ENCODE measurements at regions not wholly inside any gene's neighbourhood (a gene's known extent, or its start where the extent isn't known, plus 50 kb on each side); places are given as distances from the start of the nearest gene placed in this dataset.

DNA sequence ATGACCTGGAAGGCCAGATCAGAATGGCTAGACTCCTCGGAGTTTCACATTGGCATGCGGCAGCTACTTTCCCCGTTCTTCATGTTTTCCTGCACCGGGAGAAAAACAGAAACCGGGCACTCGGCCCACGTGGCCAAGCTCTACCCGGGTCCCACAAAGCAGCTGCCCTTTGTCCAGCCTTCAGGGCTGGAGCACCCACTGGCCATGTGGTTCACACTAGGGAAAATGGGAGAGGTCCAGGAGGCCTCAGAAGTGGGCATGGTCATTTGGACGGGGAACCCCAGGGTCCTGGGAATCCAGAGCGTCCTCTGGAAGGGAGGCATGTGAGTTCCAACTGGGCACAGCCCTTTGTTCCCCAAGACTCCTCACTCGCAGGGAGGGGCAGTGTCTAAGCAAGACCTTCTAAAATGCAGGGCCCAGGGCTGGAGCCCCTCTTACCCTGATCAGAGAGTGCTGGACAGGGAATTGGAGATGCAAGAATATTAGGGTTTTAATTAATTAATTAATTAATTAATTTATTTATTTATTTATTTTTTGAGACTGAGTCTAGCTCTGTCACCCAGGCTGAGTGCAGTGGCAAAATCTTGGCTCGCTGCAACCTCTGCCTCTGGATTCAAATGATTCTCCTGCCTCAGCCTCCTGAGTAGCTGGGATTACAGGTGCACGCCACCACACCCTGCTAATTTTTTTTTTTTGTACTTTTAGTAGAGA lies 97.2 kb upstream of the CPEB4 start:
- peaks cover 9% of the 10 kb centered on the region for H3K4me1 ChIP-seq (ENCODE audit: control insufficient read depth, insufficient read depth, low read length)
- Mint-ChIP-seq H3K36me3 (no peaks in the 10 kb centered on the region), H3K27ac (no peak overlapping the region), H3K4me1 (no peaks in the 10 kb centered on the region), H3K27me3 (ENCODE audit: low read depth in 2 of 2) (no peaks in the 10 kb centered on the region), H3K9me3 (no peaks in the 10 kb centered on the region), H3K4me3 (no peak overlapping the region)
- DNase-seq: no peak
- 92% methylated on average over 13 of the region's 13 CpGs for WGBS (ENCODE audit: insufficient coverage)
- ATAC-seq: no peak
- TF ChIP-seq, protein P1, sequence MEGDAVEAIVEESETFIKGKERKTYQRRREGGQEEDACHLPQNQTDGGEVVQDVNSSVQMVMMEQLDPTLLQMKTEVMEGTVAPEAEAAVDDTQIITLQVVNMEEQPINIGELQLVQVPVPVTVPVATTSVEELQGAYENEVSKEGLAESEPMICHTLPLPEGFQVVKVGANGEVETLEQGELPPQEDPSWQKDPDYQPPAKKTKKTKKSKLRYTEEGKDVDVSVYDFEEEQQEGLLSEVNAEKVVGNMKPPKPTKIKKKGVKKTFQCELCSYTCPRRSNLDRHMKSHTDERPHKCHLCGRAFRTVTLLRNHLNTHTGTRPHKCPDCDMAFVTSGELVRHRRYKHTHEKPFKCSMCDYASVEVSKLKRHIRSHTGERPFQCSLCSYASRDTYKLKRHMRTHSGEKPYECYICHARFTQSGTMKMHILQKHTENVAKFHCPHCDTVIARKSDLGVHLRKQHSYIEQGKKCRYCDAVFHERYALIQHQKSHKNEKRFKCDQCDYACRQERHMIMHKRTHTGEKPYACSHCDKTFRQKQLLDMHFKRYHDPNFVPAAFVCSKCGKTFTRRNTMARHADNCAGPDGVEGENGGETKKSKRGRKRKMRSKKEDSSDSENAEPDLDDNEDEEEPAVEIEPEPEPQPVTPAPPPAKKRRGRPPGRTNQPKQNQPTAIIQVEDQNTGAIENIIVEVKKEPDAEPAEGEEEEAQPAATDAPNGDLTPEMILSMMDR (IDR thresholded peaks at IDR 0.05): no peak
- no peak overlapping the region for H3K27ac ChIP-seq (ENCODE audit: low read length)
- no peaks in the 10 kb centered on the region for H3K36me3 ChIP-seq (ENCODE audit: control insufficient read depth, insufficient read depth, low read length)
- no peaks in the 10 kb centered on the region for H3K9me3 ChIP-seq (ENCODE audit: control insufficient read depth, insufficient read depth, low read length)
- no peaks in the 10 kb centered on the region for H3K27me3 ChIP-seq (ENCODE audit: control insufficient read depth, insufficient read depth, low read length)
- intact Hi-C loops (cut with micrococcal nuclease): no loop called here
- H3K4me3 ChIP-seq (ENCODE audit: low read length): no peak overlapping the region

DNA sequence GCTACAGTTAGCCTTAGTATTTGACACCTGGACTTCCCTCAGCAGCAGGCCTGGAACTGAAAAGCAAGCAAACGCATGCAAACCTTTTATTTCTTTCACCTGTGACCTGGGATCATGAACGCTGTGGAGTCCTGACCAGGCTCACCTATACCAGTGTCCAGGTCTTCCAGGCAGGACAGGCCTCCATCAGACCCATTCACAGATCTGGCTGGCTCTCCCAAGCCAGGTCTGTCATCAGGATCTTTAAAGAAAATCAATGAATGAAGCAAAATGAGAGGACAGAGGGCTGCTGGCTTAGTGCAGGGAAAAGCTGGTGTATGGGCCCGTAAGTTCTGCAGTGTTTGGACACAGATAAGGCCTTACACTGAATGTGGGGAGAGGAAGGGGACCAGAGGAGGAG lies 96.3 kb upstream of the CPEB4 start:
- Mint-ChIP-seq H3K4me3 (no peak overlapping the region), H3K27me3 (ENCODE audit: low read depth in 2 of 2) (no peaks in the 10 kb centered on the region), H3K36me3 (no peaks in the 10 kb centered on the region), H3K9me3 (no peaks in the 10 kb centered on the region), H3K27ac (no peak overlapping the region), H3K4me1 (no peaks in the 10 kb centered on the region)
- Histone ChIP-seq H3K4me1 (ENCODE audit: control insufficient read depth, insufficient read depth, low read length) (peaks cover under 1% of the 10 kb centered on the region), H3K36me3 (ENCODE audit: control insufficient read depth, insufficient read depth, low read length) (no peaks in the 10 kb centered on the region), H3K9me3 (ENCODE audit: control insufficient read depth, insufficient read depth, low read length) (no peaks in the 10 kb centered on the region), H3K27ac (ENCODE audit: low read length) (no peak overlapping the region), H3K4me3 (ENCODE audit: low read length) (no peak overlapping the region), H3K27me3 (ENCODE audit: control insufficient read depth, insufficient read depth, low read length) (no peaks in the 10 kb centered on the region)
- TF ChIP-seq, protein P1 (IDR thresholded peaks at IDR 0.05): no peak
- 92% methylated on average over 3 of the region's 3 CpGs for WGBS (ENCODE audit: insufficient coverage)
- DNase-seq: no peak
- ATAC-seq: no peak
- intact Hi-C loops (cut with micrococcal nuclease): no loop called here

DNA sequence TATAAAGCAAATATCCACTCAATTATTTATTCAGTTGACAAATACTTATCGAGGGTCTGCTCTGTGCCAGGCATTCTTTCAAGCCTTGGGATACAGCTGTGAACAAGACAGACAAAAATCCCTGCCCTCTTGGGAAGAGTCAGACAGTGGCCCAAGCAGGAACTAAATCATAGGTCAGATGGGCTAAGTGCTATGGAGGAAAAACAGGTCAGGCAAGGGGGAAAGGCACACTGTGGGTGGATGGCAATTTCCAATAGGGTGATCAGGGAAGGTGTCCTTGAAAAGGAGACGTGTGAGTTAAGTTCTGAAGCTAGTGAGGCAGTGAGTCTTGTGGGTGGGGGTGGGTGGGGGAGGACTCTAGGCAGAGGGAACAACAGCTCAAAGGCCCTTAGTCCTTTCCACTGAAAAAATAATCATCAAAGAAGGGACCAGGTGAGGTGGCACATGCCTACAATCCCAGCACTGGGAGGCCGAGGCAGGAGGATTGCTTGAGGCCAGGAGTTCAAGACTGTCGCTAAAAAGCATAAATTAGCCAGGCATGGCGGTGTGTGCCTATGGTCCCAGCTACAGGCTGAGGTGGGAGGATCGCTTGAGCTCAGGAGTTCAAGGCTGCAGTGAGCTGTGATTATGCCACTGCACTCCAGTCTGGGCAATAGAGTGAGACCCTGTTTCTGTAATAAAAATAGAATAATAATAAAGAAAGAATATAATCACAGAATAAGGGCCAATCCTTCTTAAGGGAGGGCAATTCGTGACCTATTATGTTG lies 95.2 kb upstream of the CPEB4 start:
- Mint-ChIP-seq H3K36me3 (no peaks in the 10 kb centered on the region), H3K4me3 (no peak overlapping the region), H3K27me3 (ENCODE audit: low read depth in 2 of 2) (no peaks in the 10 kb centered on the region), H3K9me3 (no peaks in the 10 kb centered on the region), H3K4me1 (no peaks in the 10 kb centered on the region), H3K27ac (no peak overlapping the region)
- DNase-seq (no peak), ATAC-seq (no peak)
- no peaks in the 10 kb centered on the region for H3K36me3 ChIP-seq (ENCODE audit: control insufficient read depth, insufficient read depth, low read length)
- H3K4me1 ChIP-seq (ENCODE audit: control insufficient read depth, insufficient read depth, low read length): no peaks in the 10 kb centered on the region
- H3K4me3 ChIP-seq (ENCODE audit: low read length): no peak overlapping the region
- 88% methylated on average over 6 of the region's 7 CpGs for WGBS (ENCODE audit: insufficient coverage)
- no peaks in the 10 kb centered on the region for H3K9me3 ChIP-seq (ENCODE audit: control insufficient read depth, insufficient read depth, low read length)
- TF ChIP-seq, protein P1 (IDR thresholded peaks at IDR 0.05): no peak
- H3K27me3 ChIP-seq (ENCODE audit: control insufficient read depth, insufficient read depth, low read length): no peaks in the 10 kb centered on the region
- H3K27ac ChIP-seq (ENCODE audit: low read length): no peak overlapping the region
- intact Hi-C loops (cut with micrococcal nuclease): no loop called here
